Mesenchymal stem cell (in vitro differentiated cells and primary cell): ENCODE measurements at regions not wholly inside any gene's neighbourhood (a gene's known extent, or its start where the extent isn't known, plus 50 kb on each side); places are given as distances from the start of the nearest gene placed in this dataset.

ENCODE experiments used
- DNase-seq: peaks from one replicate; pipeline ENCODE4 v3.0.0-alpha.2; 2013
- H2AFZ ChIP-seq: one replicate; pipeline ENCODE4 v1.6.1; 2013; ENCODE audit warnings: low read depth, mild to moderate bottlenecking, control low read depth, inconsistent platforms, low read length, moderate library complexity
- H2AK5ac ChIP-seq: 2 replicates; pipeline ENCODE4 v1.6.1; 2013; ENCODE audit warnings: low read length, moderate library complexity, mild to moderate bottlenecking, inconsistent platforms; ENCODE audit not compliant: severe bottlenecking
- H2BK120ac ChIP-seq: one replicate; pipeline ENCODE4 v1.6.1; 2013; ENCODE audit warnings: low read depth, mild to moderate bottlenecking, inconsistent platforms, low read length, moderate library complexity
- H2BK12ac ChIP-seq, 2 experiments: one replicate each; pipeline ENCODE4 v1.6.1; 2013; ENCODE audit warnings: inconsistent platforms in 2 of 2, low read length in 2 of 2, mild to moderate bottlenecking in 2 of 2, moderate library complexity in 2 of 2, control low read depth in 1 of 2
- H2BK15ac ChIP-seq: one replicate; pipeline ENCODE4 v1.6.1; 2013; ENCODE audit warnings: mild to moderate bottlenecking, low read depth, inconsistent platforms; ENCODE audit not compliant: poor library complexity, severe bottlenecking
- H2BK5ac ChIP-seq: 2 replicates; pipeline ENCODE4 v1.6.1; 2013; ENCODE audit warnings: low read depth, mild to moderate bottlenecking, low read length, control low read depth, inconsistent platforms; ENCODE audit not compliant: poor library complexity, severe bottlenecking
- H3K14ac ChIP-seq, 2 experiments: one replicate each; pipeline ENCODE4 v1.6.1; 2013; ENCODE audit warnings: inconsistent platforms in 2 of 2, low read length in 2 of 2, control low read depth in 1 of 2, mild to moderate bottlenecking in 1 of 2, moderate library complexity in 1 of 2
- H3K18ac ChIP-seq, 2 experiments: one replicate each; pipeline ENCODE4 v1.6.1; 2013; ENCODE audit warnings: inconsistent platforms in 2 of 2, low read length in 2 of 2, control low read depth in 1 of 2, low read depth in 1 of 2, mild to moderate bottlenecking in 1 of 2
- H3K23ac ChIP-seq, 2 experiments: one replicate each; pipeline ENCODE4 v1.6.1; 2013; ENCODE audit warnings: inconsistent platforms in 2 of 2, low read length in 2 of 2, mild to moderate bottlenecking in 2 of 2, moderate library complexity in 2 of 2, control low read depth in 1 of 2
- H3K27ac ChIP-seq: 2 replicates; pipeline ENCODE4 v1.5.1; 2013; ENCODE audit warnings: mild to moderate bottlenecking, moderate library complexity, low read length, control low read depth, inconsistent platforms; ENCODE audit not compliant: poor library complexity, severe bottlenecking
- H3K27me3 ChIP-seq, 2 experiments: 2 replicates each; pipeline versions ENCODE4 v1.6.1 to v1.7.0; 2013; ENCODE audit warnings: low read length in 2 of 2, mild to moderate bottlenecking in 2 of 2, moderate library complexity in 2 of 2, control low read depth in 1 of 2, inconsistent platforms in 1 of 2; ENCODE audit not compliant: control insufficient read depth in 1 of 2, insufficient read depth in 1 of 2
- H3K36me3 ChIP-seq, 2 experiments: 2 replicates each; pipeline versions ENCODE4 v1.6.1 to v1.7.0; 2013; ENCODE audit warnings: low read length in 2 of 2, control low read depth in 1 of 2, inconsistent platforms in 1 of 2, low read depth in 1 of 2, mild to moderate bottlenecking in 1 of 2; ENCODE audit not compliant: insufficient read depth in 2 of 2, control insufficient read depth in 1 of 2
- H3K4ac ChIP-seq, 2 experiments: one replicate each; pipeline ENCODE4 v1.6.1; 2013; ENCODE audit warnings: inconsistent platforms in 2 of 2, low read length in 2 of 2, mild to moderate bottlenecking in 2 of 2, moderate library complexity in 2 of 2, control low read depth in 1 of 2, low read depth in 1 of 2
- H3K4me1 ChIP-seq: 2 replicates; pipeline ENCODE4 v1.6.1; 2013; ENCODE audit warnings: low read depth, low read length, control low read depth; ENCODE audit not compliant: control insufficient read depth, insufficient read depth
- H3K4me2 ChIP-seq: 2 replicates; pipeline ENCODE4 v1.6.1; 2013; ENCODE audit warnings: low read length, mild to moderate bottlenecking, inconsistent platforms; ENCODE audit not compliant: poor library complexity, severe bottlenecking
- H3K4me3 ChIP-seq, 2 experiments: 2 replicates each; pipeline versions ENCODE4 v1.5.1 to v1.7.0; 2013; ENCODE audit warnings: low read length in 2 of 2, mild to moderate bottlenecking in 2 of 2, control low read depth in 1 of 2, low read depth in 1 of 2; ENCODE audit not compliant: insufficient read depth in 1 of 2
- H3K79me1 ChIP-seq: replicated peaks from 2 replicates; pipeline ENCODE4 v1.6.1; 2013; ENCODE audit warnings: mild to moderate bottlenecking, control low read depth, low read length, inconsistent platforms; ENCODE audit not compliant: poor library complexity, severe bottlenecking
- H3K9ac ChIP-seq: 2 replicates; pipeline ENCODE4 v1.7.0; 2013; ENCODE audit warnings: mild to moderate bottlenecking, low read length, moderate library complexity
- H3K9me3 ChIP-seq: 2 replicates; pipeline ENCODE4 v1.7.0; 2013; ENCODE audit warnings: mild to moderate bottlenecking, low read length; ENCODE audit not compliant: control insufficient read depth
- H4K8ac ChIP-seq: one replicate; pipeline ENCODE4 v1.6.1; 2013; ENCODE audit warnings: inconsistent platforms, mild to moderate bottlenecking, low read length, moderate library complexity
- H4K91ac ChIP-seq: one replicate; pipeline ENCODE4 v1.6.1; 2013; ENCODE audit warnings: mild to moderate bottlenecking, low read length, inconsistent platforms
- WGBS: methylation state at CpG from one replicate; pipeline ENCODE4 v1.1.7; 2013; ENCODE audit warnings: mixed read lengths; 5-methylcytosine and 5-hydroxymethylcytosine counted together

GRCh38 chr2:40874380-40874779, 422.5 kb upstream of the SLC8A1 start:
- no peaks in the 10 kb centered on the region for H3K4me1 ChIP-seq
- 83% methylated on average over 3 of the region's 3 CpGs for WGBS

DNA sequence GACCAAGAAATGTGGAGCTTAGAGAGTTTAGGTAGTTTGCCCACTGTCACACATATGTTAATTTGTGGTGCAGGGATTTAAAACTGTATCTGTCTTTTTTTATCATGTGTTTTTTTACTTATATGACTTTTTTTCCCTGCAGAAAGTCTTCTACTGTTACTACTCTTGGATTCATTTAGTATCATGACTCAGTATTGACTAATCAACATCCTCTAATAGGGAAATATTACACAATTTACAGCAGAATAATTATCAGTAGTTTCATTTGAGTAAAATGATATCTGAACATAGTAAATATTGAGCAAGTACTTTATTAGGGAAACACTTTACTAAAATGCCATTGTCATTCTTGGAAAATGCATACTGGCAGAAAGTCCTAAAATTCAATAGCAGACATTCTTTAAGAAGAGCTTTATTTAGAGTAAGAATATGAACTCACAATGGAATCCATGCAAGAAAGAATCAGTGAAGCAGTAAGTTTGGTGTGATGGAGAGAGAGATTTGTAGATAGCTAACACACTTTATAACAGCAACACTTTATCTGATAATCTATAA, 425.9 kb upstream of the SLC8A1 start:
- no peak overlapping the region for H2AK5ac ChIP-seq
- H3K4ac ChIP-seq: no peak overlapping the region
- no peak overlapping the region for H3K27ac ChIP-seq

More at GRCh38 chr2:40874380-40874779, 422.5 kb upstream of the SLC8A1 start:
- no peaks in the 10 kb centered on the region for H3K79me1 ChIP-seq
- no peak overlapping the region for H3K27ac ChIP-seq
- no peaks in the 10 kb centered on the region for H3K9me3 ChIP-seq
- no peak overlapping the region for H2AK5ac ChIP-seq
- H3K4ac ChIP-seq: no peak overlapping the region
- H2BK12ac ChIP-seq: no peak overlapping the region
- H3K27me3 ChIP-seq: no peaks in the 10 kb centered on the region
- no peak overlapping the region for H4K91ac ChIP-seq
- no peak overlapping the region for H2BK120ac ChIP-seq
- no peak overlapping the region for H3K4me2 ChIP-seq
- no peak overlapping the region for H4K8ac ChIP-seq
- no peak overlapping the region for H3K18ac ChIP-seq
- H3K36me3 ChIP-seq: no peaks in the 10 kb centered on the region
- no peak overlapping the region for H3K14ac ChIP-seq
- no peak for DNase-seq
- no peak overlapping the region for H3K4me3 ChIP-seq
- H2AFZ ChIP-seq: no peak overlapping the region
- H2BK5ac ChIP-seq: no peak overlapping the region
- no peak overlapping the region for H2BK15ac ChIP-seq
- no peak overlapping the region for H3K23ac ChIP-seq
- H3K9ac ChIP-seq: no peak overlapping the region

GRCh38 chr2:40879305-40879704, 427.4 kb upstream of the SLC8A1 start:
- H2BK15ac ChIP-seq: no peak overlapping the region
- H3K36me3 ChIP-seq: no peaks in the 10 kb centered on the region
- no peak overlapping the region for H3K4me3 ChIP-seq
- H3K4me2 ChIP-seq: no peak overlapping the region
- H3K4me1 ChIP-seq: no peaks in the 10 kb centered on the region
- no peaks in the 10 kb centered on the region for H3K9me3 ChIP-seq
- no CpG with 5 or more reads among the region's 1 CpG for WGBS
- H2BK5ac ChIP-seq: no peak overlapping the region
- H2AK5ac ChIP-seq: no peak overlapping the region
- H3K79me1 ChIP-seq: no peaks in the 10 kb centered on the region
- H4K8ac ChIP-seq: no peak overlapping the region
- no peak overlapping the region for H3K18ac ChIP-seq
- H2BK120ac ChIP-seq: no peak overlapping the region
- no peak overlapping the region for H3K23ac ChIP-seq
- H3K27ac ChIP-seq: no peak overlapping the region
- H3K9ac ChIP-seq: no peak overlapping the region
- H2BK12ac ChIP-seq: no peak overlapping the region
- H2AFZ ChIP-seq: no peak overlapping the region
- H4K91ac ChIP-seq: no peak overlapping the region
- H3K4ac ChIP-seq: no peak overlapping the region
- no peak overlapping the region for H3K14ac ChIP-seq
- no peak for DNase-seq
- no peaks in the 10 kb centered on the region for H3K27me3 ChIP-seq

More for the DNA sequence above, 425.9 kb upstream of the SLC8A1 start:
- H2BK15ac ChIP-seq: no peak overlapping the region
- no peak overlapping the region for H3K9ac ChIP-seq
- no peak overlapping the region for H3K23ac ChIP-seq
- H3K4me2 ChIP-seq: no peak overlapping the region
- H2BK12ac ChIP-seq: no peak overlapping the region
- no peak overlapping the region for H4K8ac ChIP-seq
- no peak overlapping the region for H2AFZ ChIP-seq
- no peak overlapping the region for H2BK120ac ChIP-seq
- H3K18ac ChIP-seq: no peak overlapping the region
- no peak overlapping the region for H2BK5ac ChIP-seq
- H3K4me1 ChIP-seq: no peaks in the 10 kb centered on the region
- no peak for DNase-seq
- no peak overlapping the region for H3K14ac ChIP-seq
- H3K4me3 ChIP-seq: no peak overlapping the region
- H3K36me3 ChIP-seq: no peaks in the 10 kb centered on the region
- no peaks in the 10 kb centered on the region for H3K27me3 ChIP-seq
- H3K79me1 ChIP-seq: no peaks in the 10 kb centered on the region
- H4K91ac ChIP-seq: no peak overlapping the region
- H3K9me3 ChIP-seq: no peaks in the 10 kb centered on the region

DNA sequence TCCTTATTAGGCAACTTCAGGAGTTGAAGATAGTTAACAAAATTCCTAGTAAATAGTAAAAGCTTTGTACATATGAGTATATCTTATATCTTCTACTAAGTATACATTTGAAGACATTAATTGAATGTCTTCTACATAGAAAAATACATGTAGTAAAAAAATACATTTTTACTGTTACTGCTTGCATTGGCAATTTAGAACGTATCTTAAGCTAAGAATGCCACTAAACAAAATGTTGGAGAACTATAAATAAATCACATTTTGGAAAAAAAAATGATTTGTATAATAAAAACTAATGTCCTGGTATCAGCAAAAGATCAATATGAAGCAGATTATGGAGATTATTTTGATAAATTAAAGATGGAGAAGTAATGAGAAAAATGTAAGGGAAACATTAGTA, 434.2 kb upstream of the SLC8A1 start:
- Histone ChIP-seq H3K14ac (no peak overlapping the region), H3K4me3 (no peak overlapping the region), H3K23ac (no peak overlapping the region), H2AK5ac (no peak overlapping the region), H2AFZ (no peak overlapping the region), H3K27me3 (no peaks in the 10 kb centered on the region), H3K79me1 (no peaks in the 10 kb centered on the region), H2BK12ac (no peak overlapping the region), H3K4me1 (no peaks in the 10 kb centered on the region), H2BK5ac (no peak overlapping the region), H3K36me3 (no peaks in the 10 kb centered on the region), H3K9ac (no peak overlapping the region), H3K9me3 (no peaks in the 10 kb centered on the region), H3K18ac (no peak overlapping the region), H4K8ac (no peak overlapping the region), H3K4me2 (no peak overlapping the region), H2BK120ac (no peak overlapping the region), H3K4ac (no peak overlapping the region), H2BK15ac (no peak overlapping the region), H4K91ac (no peak overlapping the region), H3K27ac (no peak overlapping the region)
- WGBS: no CpG with 5 or more reads among the region's 1 CpG
- DNase-seq: no peak
